Fibroblast of lung (primary cell): ENCODE measurements at regions not wholly inside any gene's neighbourhood (a gene's known extent, or its start where the extent isn't known, plus 50 kb on each side); places are given as distances from the start of the nearest gene placed in this dataset.

Experiments
- DNase-seq, 2 donors: peaks; one replicate each; pipeline versions ENCODE4 v3.0.0 to v3.0.0-alpha.2; 2010; ENCODE audit warnings: low read depth in 2 of 2
- H2AFZ ChIP-seq: 2 replicates; pipeline ENCODE4 v1.5.1; 2012; ENCODE audit warnings: low read length, control low read depth, inconsistent platforms
- H3K27ac ChIP-seq: 2 replicates; pipeline ENCODE4 v1.5.1; 2011; ENCODE audit warnings: low read length, control low read depth; ENCODE audit not compliant: insufficient read depth
- H3K27me3 ChIP-seq: 2 replicates; pipeline ENCODE4 v1.5.1; 2011; ENCODE audit warnings: mild to moderate bottlenecking, low read length; ENCODE audit not compliant: control insufficient read depth, insufficient read depth
- H3K36me3 ChIP-seq: 2 replicates; pipeline ENCODE4 v1.5.1; 2011; ENCODE audit warnings: low read length; ENCODE audit not compliant: control insufficient read depth, insufficient read depth
- H3K4me1 ChIP-seq: 2 replicates; pipeline ENCODE4 v1.5.1; 2011; ENCODE audit warnings: low read length; ENCODE audit not compliant: control insufficient read depth, insufficient read depth; ENCODE audit errors: extremely low read depth
- H3K4me2 ChIP-seq: 2 replicates; pipeline ENCODE4 v1.5.1; 2011; ENCODE audit warnings: low read length, control low read depth; ENCODE audit not compliant: insufficient read depth; ENCODE audit errors: extremely low read depth
- H3K4me3 ChIP-seq, 4 experiments: fragments of 200-600 bp in 1 of 4; sonication (generic) in 1 of 4; replicated peaks in 1 of 4; 2 replicates each; pipeline ENCODE4 v1.5.1; 2011 to 2016; ENCODE audit warnings: low read length in 4 of 4, low read depth in 3 of 4, mild to moderate bottlenecking in 3 of 4, control low read depth in 2 of 4, inconsistent platforms in 1 of 4, mixed read lengths in 1 of 4; ENCODE audit not compliant: insufficient read depth in 1 of 4; ENCODE audit errors: control extremely low read depth in 1 of 4
- H3K79me2 ChIP-seq: 2 replicates; pipeline ENCODE4 v1.5.1; 2012; ENCODE audit warnings: mild to moderate bottlenecking, low read length, inconsistent platforms; ENCODE audit not compliant: control insufficient read depth, insufficient read depth
- H3K9ac ChIP-seq: 2 replicates; pipeline ENCODE4 v1.5.1; 2011; ENCODE audit warnings: mild to moderate bottlenecking, low read length, control low read depth; ENCODE audit not compliant: insufficient read depth
- H3K9me3 ChIP-seq: 2 replicates; pipeline ENCODE4 v1.5.1; 2012; ENCODE audit warnings: low read depth, low read length; ENCODE audit not compliant: control insufficient read depth, insufficient read depth
- H4K20me1 ChIP-seq: 2 replicates; pipeline ENCODE4 v1.5.1; 2011; ENCODE audit warnings: low read length; ENCODE audit not compliant: control insufficient read depth, insufficient read depth; ENCODE audit errors: extremely low read depth
- CTCF ChIP-seq, 2 donors: IDR thresholded peaks in 1 of 2; conservative IDR thresholded peaks in 1 of 2; 1 replicate in 1 of 2; 2 replicates in 1 of 2; pipeline ENCODE4 v1.5.1; 2011 to 2012; ENCODE audit warnings: low read length in 2 of 2, control low read depth in 1 of 2, inconsistent platforms in 1 of 2, low read depth in 1 of 2, mild to moderate bottlenecking in 1 of 2
- EZH2 ChIP-seq: IDR thresholded peaks from 2 replicates; pipeline ENCODE4 v1.5.1; 2012; ENCODE audit warnings: low read length, control low read depth, mild to moderate bottlenecking; ENCODE audit errors: missing control alignments

- Histone ChIP-seq H3K9ac (no peak overlapping the region), H3K27ac (no peak overlapping the region), H3K79me2 (no peaks in the 10 kb centered on the region), H3K4me2 (no peak overlapping the region), H4K20me1 (no peaks in the 10 kb centered on the region), H3K4me3 (no peak overlapping the region), H3K9me3 (no peaks in the 10 kb centered on the region), H3K36me3 (no peaks in the 10 kb centered on the region), H3K4me1 (no peaks in the 10 kb centered on the region), H3K27me3 (no peaks in the 10 kb centered on the region), H2AFZ (no peak overlapping the region)
- no peak for DNase-seq
- TF ChIP-seq EZH2: no peak
- no peak for TF ChIP-seq CTCF (conservative IDR thresholded peaks at IDR 0.05 in 1 of 2, IDR thresholded peaks at IDR 0.05 in 1 of 2; ENCODE audit: low read depth in 1 of 2, low read length in 2 of 2)
Observed at GRCh38 chr13:110028311-110028710, 241.9 kb upstream of the IRS2 start.

- no peak overlapping the region for H3K9ac ChIP-seq
- H3K36me3 ChIP-seq: no peaks in the 10 kb centered on the region
- DNase-seq: no peak
- H3K4me1 ChIP-seq: no peaks in the 10 kb centered on the region
- no peaks in the 10 kb centered on the region for H3K79me2 ChIP-seq
- H3K4me3 ChIP-seq: no peak overlapping the region
- H3K27me3 ChIP-seq: no peaks in the 10 kb centered on the region
- H3K27ac ChIP-seq: no peak overlapping the region
- H3K4me2 ChIP-seq: no peak overlapping the region
- H4K20me1 ChIP-seq: no peaks in the 10 kb centered on the region
- no peak overlapping the region for H2AFZ ChIP-seq
- H3K9me3 ChIP-seq: no peaks in the 10 kb centered on the region
- no peak for TF ChIP-seq EZH2
- TF ChIP-seq CTCF (conservative IDR thresholded peaks at IDR 0.05 in 1 of 2, IDR thresholded peaks at IDR 0.05 in 1 of 2; ENCODE audit: low read depth in 1 of 2, low read length in 2 of 2): no peak
Observed at GRCh38 chr13:110027470-110028240, 241.3 kb upstream of the IRS2 start.

- no peak for TF ChIP-seq CTCF (conservative IDR thresholded peaks at IDR 0.05 in 1 of 2, IDR thresholded peaks at IDR 0.05 in 1 of 2; ENCODE audit: low read depth in 1 of 2, low read length in 2 of 2)
- TF ChIP-seq EZH2: no peak
- Histone ChIP-seq H3K79me2 (no peaks in the 10 kb centered on the region), H3K9ac (no peak overlapping the region), H3K4me3 (no peak overlapping the region), H3K9me3 (no peaks in the 10 kb centered on the region), H3K4me2 (no peak overlapping the region), H4K20me1 (no peaks in the 10 kb centered on the region), H2AFZ (peak overlapping the region; percentile 3), H3K27ac (no peak overlapping the region), H3K4me1 (no peaks in the 10 kb centered on the region), H3K36me3 (no peaks in the 10 kb centered on the region), H3K27me3 (no peaks in the 10 kb centered on the region)
- no peak for DNase-seq
Observed at GRCh38 chr13:110024645-110024980, 238.2 kb upstream of the IRS2 start.
